GM20431 (cell line): ENCODE measurements at regions not wholly inside any gene's neighbourhood (a gene's known extent, or its start where the extent isn't known, plus 50 kb on each side); places are given as distances from the start of the nearest gene placed in this dataset.
"Not testable (repeated sequence)": the region's sequence is repeated elsewhere in the genome, so short reads cannot be mapped to it uniquely, and the experiment has no call there.

Source experiments
- in situ Hi-C: fragments of 300-500 bp; cut with MseI, MboI; formaldehyde crosslinking; loops from one replicate; pipeline ENCODE4 v1.15.0; 2020; ENCODE audit warnings: low sequenced_read_pairs; ENCODE audit not compliant: unreplicated experiment

- in situ Hi-C loops: no loop called here
These were observed 151.5 kb upstream of the SALL3 start for GRCh38 chr18:78828131-78828530.

GRCh38 chr18:78829026-78829425 lies 150.6 kb upstream of the SALL3 start:
- in situ Hi-C loops: not testable (repeated sequence)

- in situ Hi-C loops: no loop called here
These were observed 149.5 kb upstream of the SALL3 start for GRCh38 chr18:78830161-78830560.

GRCh38 chr18:78830826-78831225 lies 148.8 kb upstream of the SALL3 start:
- in situ Hi-C loops: no loop called here

GRCh38 chr18:78831603-78832002 lies 148.0 kb upstream of the SALL3 start:
- in situ Hi-C loops: no loop called here

GRCh38 chr18:78833833-78834232 lies 145.8 kb upstream of the SALL3 start:
- in situ Hi-C loops: no loop called here

GRCh38 chr18:78836838-78837237 lies 142.8 kb upstream of the SALL3 start:
- in situ Hi-C loops: no loop called here

GRCh38 chr18:78837754-78838153 lies 141.9 kb upstream of the SALL3 start:
- in situ Hi-C loops: no loop called here

GRCh38 chr18:78838183-78838582 lies 141.4 kb upstream of the SALL3 start:
- in situ Hi-C loops: no loop called here

GRCh38 chr18:78849046-78849445 lies 130.6 kb upstream of the SALL3 start:
- in situ Hi-C loops: no loop called here

GRCh38 chr18:78849458-78849857 lies 130.2 kb upstream of the SALL3 start:
- in situ Hi-C loops: no loop called here

- in situ Hi-C loops: no loop called here
These were observed 126.3 kb upstream of the SALL3 start for GRCh38 chr18:78853341-78853740.

- in situ Hi-C loops: no loop called here
These were observed 124.4 kb upstream of the SALL3 start for GRCh38 chr18:78855188-78855587.

- in situ Hi-C loops: no loop called here
These were observed 122.9 kb upstream of the SALL3 start for GRCh38 chr18:78856569-78857313.

- in situ Hi-C loops: no loop called here
These were observed 122.1 kb upstream of the SALL3 start for GRCh38 chr18:78857314-78858150.

GRCh38 chr18:78859686-78860085 lies 119.9 kb upstream of the SALL3 start:
- in situ Hi-C loops: no loop called here

- in situ Hi-C loops: no loop called here
These were observed 119.5 kb upstream of the SALL3 start for GRCh38 chr18:78860117-78860516.

- in situ Hi-C loops: no loop called here
These were observed 118.5 kb upstream of the SALL3 start for GRCh38 chr18:78861116-78861515.

- in situ Hi-C loops: no loop called here
These were observed 117.9 kb upstream of the SALL3 start for GRCh38 chr18:78861706-78862105.

GRCh38 chr18:78862395-78862794 lies 117.2 kb upstream of the SALL3 start:
- in situ Hi-C loops: no loop called here

GRCh38 chr18:78865056-78865598 lies 114.5 kb upstream of the SALL3 start:
- in situ Hi-C loops: no loop called here
